Lung (tissue), 11 donors: ENCODE measurements at regions not wholly inside any gene's neighbourhood (a gene's known extent, or its start where the extent isn't known, plus 50 kb on each side); places are given as distances from the start of the nearest gene placed in this dataset.
A peak's percentile ranks its signal among the peaks of the same experiment; 100 is the strongest.

Experiments
- ATAC-seq: fragments of 200-7000 bp; cut with Tn5 transposase; one replicate; pipeline ENCODE4 v1.9.1; 2020; ENCODE audit warnings: moderate number of reproducible peaks; ENCODE audit not compliant: insufficient read depth, low FRiP score
- DNase-seq, 3 donors: peaks; one replicate each; pipeline ENCODE4 v3.0.0-alpha.2; 2013 to 2017
- H3K27ac ChIP-seq, 2 donors: one replicate each; pipeline ENCODE4 v1.5.1; 2013; ENCODE audit warnings: mild to moderate bottlenecking in 2 of 2, moderate library complexity in 2 of 2, control low read depth in 1 of 2, inconsistent platforms in 1 of 2, low read depth in 1 of 2, low read length in 1 of 2
- H3K27me3 ChIP-seq, 3 donors: one replicate each; pipeline ENCODE4 v1.5.1; 2013; ENCODE audit warnings: low read length in 2 of 3; ENCODE audit not compliant: control insufficient read depth in 3 of 3, insufficient read depth in 3 of 3
- H3K36me3 ChIP-seq, 4 donors: one replicate each; pipeline ENCODE4 v1.5.1; 2013; ENCODE audit warnings: low read length in 4 of 4, mild to moderate bottlenecking in 1 of 4, moderate library complexity in 1 of 4; ENCODE audit not compliant: control insufficient read depth in 4 of 4, insufficient read depth in 4 of 4
- H3K4me1 ChIP-seq, 5 donors: one replicate each; pipeline ENCODE4 v1.5.1; 2013; ENCODE audit warnings: low read length in 5 of 5, mild to moderate bottlenecking in 2 of 5, moderate library complexity in 1 of 5; ENCODE audit not compliant: control insufficient read depth in 5 of 5, insufficient read depth in 5 of 5
- H3K4me3 ChIP-seq: one replicate; pipeline ENCODE4 v1.5.1; 2013; ENCODE audit warnings: mild to moderate bottlenecking, control low read depth, moderate library complexity
- H3K9ac ChIP-seq, 2 donors: one replicate each; pipeline ENCODE4 v1.5.1; 2013; ENCODE audit warnings: low read length in 2 of 2, control low read depth in 1 of 2; ENCODE audit not compliant: insufficient read depth in 1 of 2
- H3K9me3 ChIP-seq, 4 donors: one replicate each; pipeline ENCODE4 v1.5.1; 2013; ENCODE audit warnings: low read length in 3 of 4, mild to moderate bottlenecking in 1 of 4, moderate library complexity in 1 of 4; ENCODE audit not compliant: control insufficient read depth in 4 of 4, insufficient read depth in 3 of 4
- WGBS, 2 donors: extraction: QIAGEN DNeasy Blood & Tissue Kit; methylation state at CpG; one replicate each; pipeline ENCODE4 v1.1.7; 2013; 5-methylcytosine and 5-hydroxymethylcytosine counted together
- TF ChIP-seq, protein P1 (sequence below): IDR thresholded peaks from 2 replicates; pipeline ENCODE4 v1.5.1; 2012; ENCODE audit warnings: mild to moderate bottlenecking; ENCODE audit errors: control extremely low read depth, extremely low read depth
- donor health status: control.
- donor health status: control.
- donor health status: Bipolar disorder and iron deficiency.
- donor health status: healthy.
- donor health status: DM: yes; HTN: yes; CAD: no.

DNA sequence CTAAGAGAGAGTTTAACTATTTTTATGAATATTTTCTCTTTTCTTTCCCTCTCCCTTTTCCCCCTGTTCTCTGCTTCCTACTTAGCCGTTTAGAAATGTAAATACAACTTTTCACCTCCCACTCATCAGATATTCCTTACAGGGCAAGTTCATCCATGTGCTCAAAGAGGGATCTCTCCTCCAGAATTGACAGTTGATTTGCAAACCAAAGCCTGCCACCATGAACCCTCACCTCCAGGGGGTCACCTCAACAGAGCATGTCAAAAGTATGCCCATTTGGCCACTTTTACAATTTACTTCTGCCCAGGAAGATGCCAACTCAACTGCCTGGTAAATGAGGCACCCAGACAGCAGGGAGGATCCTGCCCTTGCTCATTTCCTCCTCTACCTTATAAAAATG is 149.2 kb upstream of the GYPC start:
- whole genome bisulfite sequencing, 2 donors = 15 to 34% methylated on average over 1 of the region's 1 CpG
- no peaks in the 10 kb centered on the region for H3K36me3 ChIP-seq
- no peak overlapping the region for H3K9ac ChIP-seq
- H3K27ac ChIP-seq = no peak overlapping the region
- no peaks in the 10 kb centered on the region for H3K27me3 ChIP-seq
- ATAC-seq = no peak
- H3K4me1 ChIP-seq = peaks cover 0 to 5% (median 0%) of the 10 kb centered on the region in 5 donors
- TF ChIP-seq, protein P1, sequence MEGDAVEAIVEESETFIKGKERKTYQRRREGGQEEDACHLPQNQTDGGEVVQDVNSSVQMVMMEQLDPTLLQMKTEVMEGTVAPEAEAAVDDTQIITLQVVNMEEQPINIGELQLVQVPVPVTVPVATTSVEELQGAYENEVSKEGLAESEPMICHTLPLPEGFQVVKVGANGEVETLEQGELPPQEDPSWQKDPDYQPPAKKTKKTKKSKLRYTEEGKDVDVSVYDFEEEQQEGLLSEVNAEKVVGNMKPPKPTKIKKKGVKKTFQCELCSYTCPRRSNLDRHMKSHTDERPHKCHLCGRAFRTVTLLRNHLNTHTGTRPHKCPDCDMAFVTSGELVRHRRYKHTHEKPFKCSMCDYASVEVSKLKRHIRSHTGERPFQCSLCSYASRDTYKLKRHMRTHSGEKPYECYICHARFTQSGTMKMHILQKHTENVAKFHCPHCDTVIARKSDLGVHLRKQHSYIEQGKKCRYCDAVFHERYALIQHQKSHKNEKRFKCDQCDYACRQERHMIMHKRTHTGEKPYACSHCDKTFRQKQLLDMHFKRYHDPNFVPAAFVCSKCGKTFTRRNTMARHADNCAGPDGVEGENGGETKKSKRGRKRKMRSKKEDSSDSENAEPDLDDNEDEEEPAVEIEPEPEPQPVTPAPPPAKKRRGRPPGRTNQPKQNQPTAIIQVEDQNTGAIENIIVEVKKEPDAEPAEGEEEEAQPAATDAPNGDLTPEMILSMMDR = no peak
- H3K9me3 ChIP-seq = no peaks in the 10 kb centered on the region
- no peak overlapping the region for H3K4me3 ChIP-seq
- no peak for DNase-seq

DNA sequence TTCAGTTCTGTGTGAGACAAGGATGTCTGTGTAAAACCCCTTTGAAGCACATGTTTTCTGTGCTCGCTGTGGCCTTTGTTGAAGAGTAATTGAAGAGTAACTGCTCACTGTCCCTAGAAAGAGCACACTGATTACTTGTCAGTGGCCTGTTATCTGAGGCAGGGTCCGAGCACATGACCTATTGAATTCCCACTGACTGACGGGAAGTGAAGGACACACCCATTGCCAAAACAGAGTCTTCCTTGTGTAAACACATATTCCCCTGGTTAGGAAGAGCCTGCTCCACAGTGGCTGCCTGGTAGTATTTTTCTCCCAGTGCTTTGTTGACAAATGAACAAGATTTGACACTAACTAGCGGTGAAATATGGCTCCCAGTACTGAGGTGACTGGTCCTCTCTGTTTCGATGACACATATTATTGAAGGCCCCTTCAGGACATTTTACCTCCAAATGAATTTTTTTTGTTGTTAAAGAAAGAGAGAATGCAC is 148.5 kb upstream of the GYPC start:
- DNase-seq (peak in 2 of 3 donors; percentile 7 to 24), ATAC-seq (no peak)
- WGBS, 2 donors = 65 to 68% methylated on average over 5 of the region's 5 CpGs
- Histone ChIP-seq H3K9ac (no peak overlapping the region), H3K27me3 (no peaks in the 10 kb centered on the region), H3K4me1 (peaks cover 0 to 5% (median 0%) of the 10 kb centered on the region in 5 donors), H3K9me3 (no peaks in the 10 kb centered on the region), H3K36me3 (no peaks in the 10 kb centered on the region), H3K27ac (peak overlapping the region in 1 of 2 donors; percentile 40), H3K4me3 (no peak overlapping the region)
- TF ChIP-seq, protein P1 = no peak

DNA sequence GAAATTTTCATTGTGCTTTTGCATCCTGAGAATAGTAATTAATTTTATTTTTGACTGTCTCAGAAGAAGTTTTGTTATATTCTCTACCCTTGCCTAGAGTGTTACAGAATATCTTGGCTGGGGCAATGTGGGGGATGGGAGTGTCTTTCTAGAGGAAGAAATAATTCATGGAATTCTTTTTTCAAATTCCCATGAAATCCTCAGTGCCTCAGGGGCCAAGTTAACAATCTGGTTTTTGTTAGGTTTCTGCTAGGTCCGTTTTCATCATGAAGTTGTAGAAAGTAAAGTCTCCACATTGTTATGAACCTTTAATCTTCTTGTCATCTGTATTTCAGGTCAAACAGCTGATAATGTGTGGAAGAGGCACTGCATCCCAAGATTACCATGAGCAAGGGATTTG is 145.6 kb upstream of the GYPC start:
- no peak overlapping the region for H3K4me3 ChIP-seq
- DNase-seq (peak in 1 of 3 donors; percentile 11), ATAC-seq (no peak)
- no peaks in the 10 kb centered on the region for H3K36me3 ChIP-seq
- TF ChIP-seq, protein P1 = no peak
- no peak overlapping the region for H3K9ac ChIP-seq
- 40 to 64% methylated on average over 1 of the region's 1 CpG for WGBS, 2 donors
- H3K9me3 ChIP-seq = peaks cover 0 to 1% (median 0%) of the 10 kb centered on the region in 4 donors
- no peak overlapping the region for H3K27ac ChIP-seq
- H3K27me3 ChIP-seq = no peaks in the 10 kb centered on the region
- peaks cover 0 to 5% (median 0%) of the 10 kb centered on the region in 5 donors for H3K4me1 ChIP-seq

DNA sequence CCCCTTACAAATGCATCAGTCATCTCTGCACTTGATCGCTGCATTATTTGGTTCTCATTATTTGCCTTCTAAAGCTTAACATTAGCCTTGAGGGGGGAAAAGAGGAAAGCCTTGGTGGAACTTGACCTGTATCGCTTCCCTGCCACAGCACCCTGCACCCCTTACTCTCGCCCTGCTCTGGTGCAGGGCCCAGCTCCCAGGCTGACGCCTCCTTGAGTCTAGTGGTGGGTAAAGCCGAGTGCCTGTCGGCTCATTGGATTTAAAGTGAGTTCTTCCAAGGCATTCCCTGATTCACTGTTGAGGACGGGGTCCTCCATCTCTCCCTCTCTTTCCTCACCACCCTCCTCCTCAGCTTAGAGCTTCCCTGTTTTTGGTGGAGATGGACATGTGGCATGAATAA is 145.0 kb upstream of the GYPC start:
- no peak for ATAC-seq
- TF ChIP-seq, protein P1 = no peak
- DNase-seq = no peak
- 87 to 98% methylated on average over 7 of the region's 7 CpGs for WGBS, 2 donors
- Histone ChIP-seq H3K27me3 (no peaks in the 10 kb centered on the region), H3K36me3 (no peaks in the 10 kb centered on the region), H3K9ac (no peak overlapping the region), H3K4me1 (peaks cover 0 to 5% (median 0%) of the 10 kb centered on the region in 5 donors), H3K9me3 (peaks cover 0 to 1% (median 0%) of the 10 kb centered on the region in 4 donors), H3K27ac (no peak overlapping the region), H3K4me3 (no peak overlapping the region)
